Caki2 (cell line): ENCODE measurements at regions not wholly inside any gene's neighbourhood (a gene's known extent, or its start where the extent isn't known, plus 50 kb on each side); places are given as distances from the start of the nearest gene placed in this dataset.

Source experiments
- DNase-seq: peaks from one replicate; pipeline ENCODE4 v3.0.0-alpha.2; 2015; ENCODE audit warnings: low read depth
- in situ Hi-C: cut with HindIII; loops from 2 replicates; pipeline ENCODE4 v1.10.0; 2016; ENCODE audit warnings: low sequenced_read_pairs, low pct_unique_long_range_greater_than_20kb, mixed read lengths

GRCh38 chr20:40766790-40767614 is 78.0 kb upstream of the MAFB start:
- in situ Hi-C loops, result no loop called here
- no peak for DNase-seq

- in situ Hi-C loops, result no loop called here
Observed at GRCh38 chr20:40767615-40767924, 78.5 kb upstream of the MAFB start.

DNA sequence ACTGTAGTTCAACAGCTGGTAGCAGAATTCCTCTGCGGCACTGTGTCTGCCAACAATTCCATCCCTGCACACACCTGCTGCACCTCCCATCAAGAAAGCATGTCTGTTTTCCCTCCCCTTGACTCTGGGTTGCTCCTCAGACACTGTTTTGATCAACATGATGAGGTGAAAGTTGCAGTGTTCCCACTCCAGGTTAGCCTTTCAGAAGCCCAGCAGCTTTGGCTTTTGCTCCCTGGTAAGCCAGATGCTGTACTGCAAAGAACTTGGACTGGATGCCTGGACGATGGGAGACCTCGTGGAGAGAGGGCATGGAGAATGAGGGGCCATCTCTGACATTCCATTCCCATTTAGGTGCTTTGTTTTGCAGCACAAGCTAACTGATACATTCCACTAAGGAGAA is 79.1 kb upstream of the MAFB start:
- in situ Hi-C loops, result no loop called here
- no peak for DNase-seq

More at GRCh38 chr20:40767615-40767924, 78.5 kb upstream of the MAFB start:
- no peak for DNase-seq

- DNase-seq, result no peak
- in situ Hi-C loops, result no loop called here
Observed at GRCh38 chr20:40769677-40770285, 80.7 kb upstream of the MAFB start.

DNA sequence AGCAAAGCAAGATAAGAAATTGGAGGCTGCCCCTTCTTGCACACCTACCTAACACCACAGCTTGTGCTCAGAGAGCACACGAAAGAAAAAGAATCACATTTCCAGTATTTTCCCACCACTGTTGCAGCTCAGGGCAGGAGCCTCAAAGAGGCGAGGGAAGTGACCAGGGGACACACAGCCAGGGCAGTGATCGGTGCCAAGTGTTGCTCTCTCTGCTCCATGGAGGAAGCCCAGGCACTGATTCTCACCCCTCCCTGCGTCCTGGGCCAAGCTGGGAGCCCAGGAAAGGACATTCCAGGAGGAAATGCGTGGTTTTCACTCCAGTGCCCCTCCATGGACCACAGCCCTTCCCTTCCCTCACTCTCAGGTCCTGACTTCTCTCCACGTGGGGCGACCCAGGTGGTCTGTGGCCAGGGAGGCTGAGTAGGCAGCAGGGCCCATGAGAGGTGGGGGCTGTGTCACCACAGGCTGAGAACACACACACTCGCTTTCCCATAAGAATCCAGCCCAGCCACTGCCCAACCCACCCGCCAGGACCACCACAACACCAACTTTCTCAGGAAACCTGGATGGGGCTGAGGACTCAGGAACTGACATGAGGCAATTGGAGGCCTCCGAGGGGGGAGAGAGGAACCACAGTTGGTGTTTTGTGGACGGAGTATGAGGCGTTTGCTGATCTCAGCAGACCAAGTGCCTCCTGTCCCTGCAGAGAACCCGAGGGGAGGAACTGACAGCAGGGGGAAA is 81.7 kb upstream of the MAFB start:
- no peak for DNase-seq
- in situ Hi-C loops, result no loop called here

DNA sequence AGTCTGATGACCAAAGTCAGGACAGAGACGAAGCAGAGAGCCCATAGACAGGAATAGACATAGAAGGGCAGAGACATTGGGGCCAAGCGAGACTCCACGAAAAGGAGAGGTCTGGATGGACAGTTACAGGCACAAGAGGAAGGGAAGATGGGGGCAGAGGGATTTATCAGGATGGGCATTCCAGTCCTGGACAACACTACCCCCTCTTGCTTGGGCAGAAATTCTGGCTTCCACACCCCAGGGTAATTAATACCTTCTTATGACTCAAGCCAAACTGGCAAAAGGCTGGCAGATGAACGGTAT is 82.2 kb upstream of the MAFB start:
- in situ Hi-C loops, result no loop called here
- no peak for DNase-seq

GRCh38 chr20:40771848-40772511 is 82.9 kb upstream of the MAFB start:
- no peak for DNase-seq
- in situ Hi-C loops, result no loop called here

DNA sequence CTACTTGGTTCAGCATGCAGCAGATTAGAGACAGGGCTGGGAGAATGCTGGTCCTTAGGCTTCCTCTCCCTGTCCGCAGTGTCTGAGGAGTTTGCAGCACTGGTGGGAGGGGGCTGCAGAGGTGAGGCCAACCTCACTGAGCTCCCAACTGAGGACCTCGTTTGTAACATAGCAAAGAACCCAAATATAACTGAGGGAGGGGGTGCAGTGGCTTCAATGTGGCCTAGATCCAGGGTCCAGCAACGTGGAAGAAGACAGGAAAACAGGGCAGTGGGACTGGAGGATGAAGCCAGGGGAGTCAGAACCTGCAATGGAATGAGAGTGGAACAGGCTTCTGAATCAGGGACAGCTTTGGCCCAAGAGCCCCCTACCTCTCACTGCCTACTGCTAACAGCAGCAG is 84.3 kb upstream of the MAFB start:
- DNase-seq, result no peak
- in situ Hi-C loops, result no loop called here

GRCh38 chr20:40774252-40774651 is 85.2 kb upstream of the MAFB start:
- no peak for DNase-seq
- in situ Hi-C loops, result no loop called here

- in situ Hi-C loops, result no loop called here
Observed at GRCh38 chr20:40775561-40776146, 86.6 kb upstream of the MAFB start.

GRCh38 chr20:40776466-40777457 is 87.7 kb upstream of the MAFB start:
- in situ Hi-C loops, result no loop called here

More at GRCh38 chr20:40775561-40776146, 86.6 kb upstream of the MAFB start:
- DNase-seq, result no peak

DNA sequence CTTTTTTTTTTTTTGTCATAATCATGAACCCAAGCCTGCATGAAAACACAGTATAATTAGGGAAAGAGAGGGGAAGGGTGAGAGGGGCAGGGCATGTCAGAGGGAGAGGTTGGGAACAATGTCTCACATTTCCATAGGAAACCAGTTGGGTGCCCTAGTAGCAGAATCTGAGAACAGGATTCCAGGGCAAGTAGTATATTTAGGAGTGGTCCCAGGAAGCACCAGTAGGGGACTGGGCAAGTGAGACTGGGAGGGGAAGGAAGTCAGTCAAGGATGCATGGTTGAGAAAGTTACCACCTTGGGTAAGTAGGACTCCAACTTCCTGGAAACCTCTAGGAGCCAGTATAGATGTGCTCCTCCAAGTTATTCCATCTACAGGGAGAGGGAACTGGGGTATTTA is 88.6 kb upstream of the MAFB start:
- DNase-seq, result no peak
- in situ Hi-C loops, result no loop called here

More at GRCh38 chr20:40776466-40777457, 87.7 kb upstream of the MAFB start:
- DNase-seq, result no peak

DNA sequence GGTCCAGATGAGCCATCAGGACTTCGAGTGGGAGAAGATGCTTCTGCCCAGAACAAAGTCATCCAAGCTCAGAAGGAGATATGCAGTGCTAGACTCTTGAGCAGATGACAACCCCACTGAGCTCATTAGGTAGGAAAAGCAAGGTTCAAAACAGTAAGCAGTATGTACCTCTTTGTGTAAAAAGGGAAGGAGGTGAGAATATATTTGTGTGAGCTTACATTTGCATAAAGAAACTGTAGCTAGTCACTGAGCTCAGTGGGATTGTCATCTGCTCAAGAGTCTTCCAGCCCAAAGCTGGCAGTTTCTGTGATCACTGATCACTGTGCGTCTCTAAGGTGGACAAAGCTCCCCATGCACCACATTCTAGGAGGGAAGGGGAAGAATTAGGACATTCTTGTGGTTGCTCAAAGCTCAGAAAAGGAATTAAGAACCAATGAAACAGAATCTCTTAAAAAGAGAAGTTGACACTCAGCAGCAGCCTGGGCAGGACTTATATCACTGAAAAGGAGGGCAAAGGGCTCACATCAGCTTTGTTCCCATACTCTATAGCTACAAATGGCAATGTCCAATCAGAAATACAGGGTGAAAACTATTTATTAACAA is 90.0 kb upstream of the MAFB start:
- in situ Hi-C loops, result no loop called here

GRCh38 chr20:40781327-40782042 is 92.4 kb upstream of the MAFB start:
- no peak for DNase-seq
- in situ Hi-C loops, result no loop called here

More for the DNA sequence above, 90.0 kb upstream of the MAFB start:
- no peak for DNase-seq

- DNase-seq, result no peak
- in situ Hi-C loops, result no loop called here
Observed at GRCh38 chr20:40782043-40782368, 93.0 kb upstream of the MAFB start.

DNA sequence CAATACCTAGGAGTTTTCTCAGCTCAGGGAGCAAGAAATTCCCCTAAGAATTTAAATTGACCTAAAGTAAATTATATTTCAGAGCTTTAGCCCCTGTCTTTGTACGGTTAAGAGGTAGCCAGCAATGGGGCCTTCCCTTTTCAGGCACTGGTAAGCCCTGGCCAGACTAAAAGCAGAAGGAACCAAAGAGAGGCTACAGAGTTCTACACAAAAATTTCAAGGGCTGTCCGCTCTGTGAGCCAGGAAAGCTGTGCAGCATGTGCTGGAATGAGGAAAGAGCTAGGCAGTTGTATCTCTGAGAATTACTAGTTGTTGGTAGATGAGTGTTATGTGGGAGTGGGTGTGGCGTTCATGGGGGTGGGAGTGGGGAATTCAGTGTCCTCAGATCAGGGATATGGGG is 96.3 kb upstream of the MAFB start:
- no peak for DNase-seq
- in situ Hi-C loops, result no loop called here

DNA sequence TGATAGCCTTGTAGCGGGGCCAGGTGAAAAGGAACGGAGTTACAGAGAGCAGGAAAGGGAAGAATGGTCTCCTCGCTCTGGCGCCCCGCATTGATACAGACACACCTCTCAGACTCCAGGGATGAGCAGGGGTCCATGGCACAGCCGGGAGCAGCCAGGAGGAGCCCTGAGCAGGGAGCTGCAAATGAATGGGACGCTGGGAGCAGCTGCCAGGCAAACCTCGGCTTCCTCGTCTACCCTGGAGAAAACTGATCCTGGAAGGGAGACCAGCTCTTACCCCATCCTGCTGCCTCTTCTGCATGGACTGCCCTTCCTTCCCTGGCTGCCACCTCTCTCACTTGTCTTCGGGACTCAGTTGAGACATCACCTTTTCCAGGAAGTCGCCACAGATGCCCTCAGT is 97.3 kb upstream of the MAFB start:
- in situ Hi-C loops, result no loop called here
- DNase-seq, result no peak
